Endothelial cell of umbilical vein (primary cell): ENCODE measurements at regions not wholly inside any gene's neighbourhood (a gene's known extent, or its start where the extent isn't known, plus 50 kb on each side); places are given as distances from the start of the nearest gene placed in this dataset.

ENCODE experiments used
- BruUV-seq: library from RNA; stranded (reverse); fragments of 400-500 nt; replicated peaks from 2 replicates; lab custom pipeline; 2021; lab: Mats Ljungman, UMichigan
- CTCF ChIA-PET: fragments of 300-600, 350-600 bp; sonication (Branson Sonifier 250); formaldehyde crosslinking; loops from one replicate; lab custom pipeline; 2021; ENCODE audit warnings: antibody characterized with exemption, inconsistent platforms; lab: Charles Lee
- POLR2A ChIA-PET: fragments of 300-600, 350-600 bp; sonication (Branson Sonifier 250); formaldehyde crosslinking; loops from one replicate; lab custom pipeline; 2021; ENCODE audit warnings: antibody characterized with exemption, inconsistent platforms; lab: Charles Lee
- DNase-seq: peaks from one replicate; pipeline ENCODE4 v3.0.0-alpha.2; 2011; ENCODE audit warnings: low read depth, low spot score
- FAIRE-seq: peaks from 2 replicates; lab custom pipeline; 2011; peaks lifted over from hg19 to GRCh38; lab: Jason Lieb, UNC
- H2AFZ ChIP-seq: 2 replicates; pipeline ENCODE4 v1.6.0; 2012; ENCODE audit warnings: low read depth, low read length, control low read depth, inconsistent platforms
- H3K27ac ChIP-seq: 2 replicates; pipeline ENCODE4 v1.5.1; 2011; ENCODE audit warnings: low read depth, mild to moderate bottlenecking, control low read depth, low read length, moderate library complexity; ENCODE audit not compliant: insufficient read depth
- H3K27me3 ChIP-seq, 2 experiments: 2 replicates each; pipeline versions ENCODE4 v1.6.0 to v1.6.1; 2011; ENCODE audit warnings: low read length in 2 of 2, mixed read lengths in 1 of 2; ENCODE audit not compliant: control insufficient read depth in 2 of 2, insufficient read depth in 2 of 2
- H3K36me3 ChIP-seq, 2 experiments: 2 replicates in 1 of 2; 3 replicates in 1 of 2; pipeline ENCODE4 v1.5.1; 2011; ENCODE audit warnings: low read length in 2 of 2, mild to moderate bottlenecking in 1 of 2, moderate library complexity in 1 of 2; ENCODE audit not compliant: control insufficient read depth in 2 of 2, insufficient read depth in 2 of 2; ENCODE audit errors: extremely low read depth in 1 of 2
- H3K4me1 ChIP-seq: 3 replicates; pipeline ENCODE4 v1.5.1; 2011; ENCODE audit warnings: mild to moderate bottlenecking, low read length; ENCODE audit not compliant: control insufficient read depth, insufficient read depth; ENCODE audit errors: extremely low read depth
- H3K4me2 ChIP-seq: 2 replicates; pipeline ENCODE4 v1.6.1; 2011; ENCODE audit warnings: low read length, control low read depth, mixed read lengths; ENCODE audit not compliant: insufficient read depth
- H3K4me3 ChIP-seq, 3 experiments: fragments of 200-600 bp in 1 of 3; sonication (generic), shearing (Covaris generic) in 1 of 3; replicated peaks in 1 of 3; 2 replicates each; pipeline ENCODE4 v1.5.1; 2011 to 2016; ENCODE audit warnings: control low read depth in 3 of 3, low read length in 3 of 3, mild to moderate bottlenecking in 2 of 3, inconsistent platforms in 1 of 3, low read depth in 1 of 3, moderate library complexity in 1 of 3; ENCODE audit not compliant: insufficient read depth in 1 of 3
- H3K79me2 ChIP-seq: 2 replicates; pipeline ENCODE4 v1.6.0; 2012; ENCODE audit warnings: low read length, inconsistent platforms; ENCODE audit not compliant: control insufficient read depth, insufficient read depth
- H3K9ac ChIP-seq: replicated peaks from 2 replicates; pipeline ENCODE3; 2011; ENCODE audit warnings: low read length, control low read depth; ENCODE audit not compliant: insufficient read depth; ENCODE audit errors: extremely low read depth
- H3K9me1 ChIP-seq: replicated peaks from 3 replicates; pipeline ENCODE4 v1.6.0; 2011; ENCODE audit warnings: mild to moderate bottlenecking, low read length; ENCODE audit not compliant: control insufficient read depth, insufficient read depth; ENCODE audit errors: extremely low read depth
- H3K9me3 ChIP-seq: replicated peaks from 2 replicates; pipeline ENCODE4 v1.5.1; 2012; ENCODE audit warnings: low read length, inconsistent platforms; ENCODE audit not compliant: control insufficient read depth, insufficient read depth
- H4K20me1 ChIP-seq: replicated peaks from 2 replicates; pipeline ENCODE3; 2011; ENCODE audit warnings: mild to moderate bottlenecking, low read length; ENCODE audit not compliant: control insufficient read depth, insufficient read depth; ENCODE audit errors: extremely low read depth
- CTCF ChIP-seq, 2 donors: IDR thresholded peaks; 1 replicate in 1 of 2; 2 replicates in 1 of 2; pipeline ENCODE4 v1.5.1; 2011; ENCODE audit warnings: low read length in 2 of 2, mild to moderate bottlenecking in 2 of 2, moderate library complexity in 2 of 2, control low read depth in 1 of 2, inconsistent platforms in 1 of 2, low read depth in 1 of 2; ENCODE audit not compliant: insufficient read depth in 1 of 2; ENCODE audit errors: extremely low read depth in 1 of 2
- FOS ChIP-seq: IDR thresholded peaks from 2 replicates; pipeline ENCODE4 v1.6.1; 2011; ENCODE audit warnings: mild to moderate bottlenecking, low read length, moderate library complexity, borderline replicate concordance; ENCODE audit not compliant: insufficient read depth
- MAX ChIP-seq: IDR thresholded peaks from 2 replicates; pipeline ENCODE4 v1.6.1; 2011; ENCODE audit not compliant: insufficient read depth, insufficient read length
- POLR2A ChIP-seq: IDR thresholded peaks from 2 replicates; pipeline ENCODE4 v1.6.1; 2012; ENCODE audit warnings: low read depth, mild to moderate bottlenecking, control low read depth, low read length
- POLR2AphosphoS5 ChIP-seq: IDR thresholded peaks from 2 replicates; pipeline ENCODE4 v1.6.1; 2012; ENCODE audit warnings: low read depth, mild to moderate bottlenecking, control low read depth, low read length, moderate library complexity; ENCODE audit not compliant: insufficient read depth
- dilution Hi-C: fragments of 300-500 bp; cut with MboI; formaldehyde crosslinking; loops from one replicate; pipeline ENCODE4 v1.15.0; 2019; ENCODE audit warnings: low sequenced_read_pairs; ENCODE audit not compliant: extremely low pct_ligation_motif_present
- intact Hi-C: fragments of 100-400 bp; cut with micrococcal nuclease; formaldehyde crosslinking; loops from one replicate; pipeline ENCODE4 v1.10.0; 2022

GRCh38 chr3:117435506-117435905, 725.9 kb downstream of the TUSC7 start:
- Histone ChIP-seq H3K9ac (no peak overlapping the region), H3K4me3 (no peak overlapping the region), H3K79me2 (no peaks in the 10 kb centered on the region), H3K27ac (no peak overlapping the region), H4K20me1 (no peaks in the 10 kb centered on the region), H2AFZ (no peak overlapping the region), H3K36me3 (no peaks in the 10 kb centered on the region), H3K4me1 (no peaks in the 10 kb centered on the region), H3K4me2 (no peak overlapping the region), H3K9me3 (no peaks in the 10 kb centered on the region), H3K27me3 (no peaks in the 10 kb centered on the region), H3K9me1 (no peaks in the 10 kb centered on the region)
- intact Hi-C loops (loop anchor here (5.0 kb wide), 1 partner anchor 413 kb away; no protein-coding TSS in a partner anchor), dilution Hi-C loops (no loop called here)
- CTCF ChIA-PET, result no interaction called here
- no peak for TF ChIP-seq MAX
- no peak for TF ChIP-seq POLR2A
- TF ChIP-seq FOS, result no peak
- no peak for TF ChIP-seq CTCF (IDR thresholded peaks at IDR 0.05; ENCODE audit: extremely low read depth in 1 of 2, insufficient read depth in 1 of 2, low read depth in 1 of 2, low read length in 2 of 2)
- POLR2A ChIA-PET, result no interaction called here
- no peak for FAIRE-seq
- DNase-seq, result no peak
- BruUV-seq, result no TSS peak

GRCh38 chr3:117439812-117440211, 730.2 kb downstream of the TUSC7 start:
- Histone ChIP-seq H3K9ac (no peak overlapping the region), H3K36me3 (no peaks in the 10 kb centered on the region), H3K4me1 (no peaks in the 10 kb centered on the region), H3K79me2 (no peaks in the 10 kb centered on the region), H3K9me3 (no peaks in the 10 kb centered on the region), H3K4me2 (no peak overlapping the region), H3K27ac (no peak overlapping the region), H3K9me1 (no peaks in the 10 kb centered on the region), H4K20me1 (no peaks in the 10 kb centered on the region), H3K4me3 (no peak overlapping the region), H2AFZ (no peak overlapping the region), H3K27me3 (no peaks in the 10 kb centered on the region)
- no peak for DNase-seq
- no TSS peak for BruUV-seq
- CTCF ChIA-PET, result interaction anchor here (1.5 kb wide), 2 partner anchors 9 to 31 kb away, joined by 3 to 4 read pairs; no protein-coding TSS in a partner anchor
- TF ChIP-seq CTCF (IDR thresholded peaks at IDR 0.05; ENCODE audit: extremely low read depth in 1 of 2, insufficient read depth in 1 of 2, low read depth in 1 of 2, low read length in 2 of 2) (peak in 1 of 2 donors; percentile 11), POLR2AphosphoS5 (no peak)
- intact Hi-C loops (loop anchor here (5.0 kb wide), 1 partner anchor 418 kb away; no protein-coding TSS in a partner anchor), dilution Hi-C loops (no loop called here)
- no peak for FAIRE-seq
- POLR2A ChIA-PET, result no interaction called here
